ENCODE measurements at regions not wholly inside any gene's neighbourhood (a gene's known extent, or its start where the extent isn't known, plus 50 kb on each side); places are given as distances from the start of the nearest gene placed in this dataset.

DNA sequence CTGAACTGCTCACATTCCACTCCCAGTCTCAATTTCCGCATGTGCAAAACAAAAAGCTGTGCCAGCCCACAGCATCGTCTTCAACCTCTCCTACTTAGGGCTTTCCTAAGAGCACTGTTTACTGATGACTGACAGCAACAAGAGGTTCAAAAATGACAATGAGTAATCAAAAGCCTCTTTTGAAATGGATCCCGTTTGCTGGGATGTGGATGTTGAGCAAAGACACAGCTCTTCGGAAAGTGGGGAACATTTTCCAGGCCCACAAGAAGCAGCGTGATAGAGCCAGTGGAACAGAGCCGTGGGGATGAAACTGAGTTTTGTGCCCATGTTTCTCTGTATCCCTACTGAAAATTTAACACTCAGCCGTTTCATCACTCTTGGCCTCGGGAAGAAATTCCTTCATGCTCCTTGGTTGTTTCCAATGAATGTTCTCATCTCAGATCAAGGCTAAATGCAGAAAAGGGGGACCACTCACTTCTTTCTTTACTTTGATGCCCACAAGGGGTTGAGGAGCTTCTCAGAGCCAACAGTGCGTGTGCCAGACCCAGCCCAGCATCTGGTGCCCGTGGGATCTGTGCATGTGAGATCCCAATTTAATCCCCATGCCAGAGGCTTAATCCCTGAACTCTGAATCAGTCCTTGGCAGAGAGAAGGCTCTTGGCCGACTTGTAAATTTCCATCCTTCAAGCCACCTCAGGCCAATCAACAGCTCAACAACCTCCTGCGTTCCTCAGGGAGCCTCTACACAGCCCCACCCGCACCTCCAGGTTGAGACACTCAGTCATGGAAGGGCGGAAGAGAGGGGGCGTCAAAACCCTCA lies 230.2 kb upstream of the DAPK1 start:
- TF ChIP-seq, protein P1, sequence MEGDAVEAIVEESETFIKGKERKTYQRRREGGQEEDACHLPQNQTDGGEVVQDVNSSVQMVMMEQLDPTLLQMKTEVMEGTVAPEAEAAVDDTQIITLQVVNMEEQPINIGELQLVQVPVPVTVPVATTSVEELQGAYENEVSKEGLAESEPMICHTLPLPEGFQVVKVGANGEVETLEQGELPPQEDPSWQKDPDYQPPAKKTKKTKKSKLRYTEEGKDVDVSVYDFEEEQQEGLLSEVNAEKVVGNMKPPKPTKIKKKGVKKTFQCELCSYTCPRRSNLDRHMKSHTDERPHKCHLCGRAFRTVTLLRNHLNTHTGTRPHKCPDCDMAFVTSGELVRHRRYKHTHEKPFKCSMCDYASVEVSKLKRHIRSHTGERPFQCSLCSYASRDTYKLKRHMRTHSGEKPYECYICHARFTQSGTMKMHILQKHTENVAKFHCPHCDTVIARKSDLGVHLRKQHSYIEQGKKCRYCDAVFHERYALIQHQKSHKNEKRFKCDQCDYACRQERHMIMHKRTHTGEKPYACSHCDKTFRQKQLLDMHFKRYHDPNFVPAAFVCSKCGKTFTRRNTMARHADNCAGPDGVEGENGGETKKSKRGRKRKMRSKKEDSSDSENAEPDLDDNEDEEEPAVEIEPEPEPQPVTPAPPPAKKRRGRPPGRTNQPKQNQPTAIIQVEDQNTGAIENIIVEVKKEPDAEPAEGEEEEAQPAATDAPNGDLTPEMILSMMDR (conservative IDR thresholded peaks at IDR 0.05; ENCODE audit: low read length): no peak
- TF ChIP-seq EZH2phosphoT487 (IDR thresholded peaks at IDR 0.05; ENCODE audit: borderline replicate concordance, low read depth, low read length): no peak
- Histone ChIP-seq H2AFZ (ENCODE audit: low read length) (no peak overlapping the region), H3K27ac (ENCODE audit: low read depth, low read length, poor library complexity, severe bottlenecking) (no peak overlapping the region), H3K4me2 (ENCODE audit: low read length) (no peak overlapping the region), H3K36me3 (ENCODE audit: insufficient read depth, low read length) (no peaks in the 10 kb centered on the region), H3K79me2 (ENCODE audit: insufficient read depth, low read depth, low read length) (no peaks in the 10 kb centered on the region), H3K4me1 (ENCODE audit: insufficient read depth, low read length, poor library complexity, severe bottlenecking) (no peaks in the 10 kb centered on the region), H3K9me2 (ENCODE audit: insufficient read depth, low read length) (no peaks in the 10 kb centered on the region), H3K4me3 (ENCODE audit: low read depth, low read length, poor library complexity, severe bottlenecking) (no peak overlapping the region), H4K20me1 (ENCODE audit: insufficient read depth, low read length) (no peaks in the 10 kb centered on the region), H3K9me3 (ENCODE audit: low read length) (no peaks in the 10 kb centered on the region)
- DNase-seq (ENCODE audit: low spot score): no peak
- intact Hi-C loops (cut with micrococcal nuclease; ENCODE audit: unreplicated experiment): no loop called here
- no TSS peak for BruUV-seq (replicated peaks)
- CTCF ChIA-PET (ENCODE audit: unreplicated experiment): no interaction called here
- POLR2A ChIA-PET: no interaction called here

DNA sequence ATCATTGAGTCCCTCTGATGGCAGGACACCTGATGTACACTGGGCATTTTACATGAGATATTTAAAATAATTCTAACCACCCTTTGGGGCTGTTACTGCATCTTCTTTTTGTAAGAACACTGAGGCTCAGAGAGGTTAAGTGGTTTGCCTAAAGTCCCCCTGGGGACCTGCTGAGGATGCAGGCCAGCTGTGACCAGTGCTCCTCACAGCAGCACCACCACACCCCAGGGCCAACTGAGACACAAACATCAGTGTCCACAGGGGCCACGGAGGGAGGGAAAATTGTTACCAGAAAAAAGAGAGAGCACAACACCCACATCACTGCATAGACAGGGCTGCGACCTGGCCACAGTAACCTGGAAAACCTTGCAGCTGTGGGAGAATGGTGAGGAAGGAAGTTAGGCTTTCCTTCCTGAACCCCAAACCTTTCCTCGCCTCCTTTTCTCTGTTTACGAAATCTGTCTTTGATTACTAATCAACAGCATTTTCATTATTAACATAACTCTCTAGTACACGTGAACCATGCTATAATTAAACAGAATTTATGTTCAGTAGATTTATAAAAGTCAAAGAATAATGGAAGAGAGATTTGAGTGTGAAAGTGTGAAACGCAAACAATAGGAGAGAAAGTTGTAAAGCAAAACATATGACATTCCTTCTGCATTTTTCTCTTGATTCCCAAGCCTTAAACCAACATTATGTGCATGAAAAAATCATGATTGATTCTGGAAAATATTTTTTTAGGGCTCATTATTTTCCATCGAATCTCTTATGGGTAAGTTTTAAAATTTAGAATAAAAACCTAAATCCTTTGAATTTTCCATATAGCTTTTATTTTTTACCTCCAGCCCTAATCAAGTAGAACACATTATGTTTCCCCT lies 228.1 kb upstream of the DAPK1 start:
- H3K36me3 ChIP-seq (ENCODE audit: insufficient read depth, low read length): no peaks in the 10 kb centered on the region
- POLR2A ChIA-PET: no interaction called here
- CTCF ChIA-PET (ENCODE audit: unreplicated experiment): no interaction called here
- DNase-seq (ENCODE audit: low spot score): no peak
- BruUV-seq (replicated peaks): no TSS peak
- H3K9me2 ChIP-seq (ENCODE audit: insufficient read depth, low read length): no peaks in the 10 kb centered on the region
- TF ChIP-seq EZH2phosphoT487 (IDR thresholded peaks at IDR 0.05; ENCODE audit: borderline replicate concordance, low read depth, low read length): no peak
- TF ChIP-seq, protein P1 (conservative IDR thresholded peaks at IDR 0.05; ENCODE audit: low read length): no peak
- no peak overlapping the region for H3K4me3 ChIP-seq (ENCODE audit: low read depth, low read length, poor library complexity, severe bottlenecking)
- intact Hi-C loops (cut with micrococcal nuclease; ENCODE audit: unreplicated experiment): no loop called here
- no peaks in the 10 kb centered on the region for H3K79me2 ChIP-seq (ENCODE audit: insufficient read depth, low read depth, low read length)
- no peaks in the 10 kb centered on the region for H3K9me3 ChIP-seq (ENCODE audit: low read length)
- H3K27ac ChIP-seq (ENCODE audit: low read depth, low read length, poor library complexity, severe bottlenecking): no peak overlapping the region
- no peak overlapping the region for H2AFZ ChIP-seq (ENCODE audit: low read length)
- no peaks in the 10 kb centered on the region for H3K4me1 ChIP-seq (ENCODE audit: insufficient read depth, low read length, poor library complexity, severe bottlenecking)
- no peak overlapping the region for H3K4me2 ChIP-seq (ENCODE audit: low read length)
- H4K20me1 ChIP-seq (ENCODE audit: insufficient read depth, low read length): no peaks in the 10 kb centered on the region

Data from OCI-LY7 (cell line).